Hepatocyte (in vitro differentiated cells): ENCODE measurements at regions not wholly inside any gene's neighbourhood (a gene's known extent, or its start where the extent isn't known, plus 50 kb on each side); places are given as distances from the start of the nearest gene placed in this dataset.

ENCODE experiments used
- DNase-seq: peaks from one replicate; pipeline ENCODE4 v3.0.0-alpha.2; 2016; ENCODE audit warnings: low spot score
- H2AFZ ChIP-seq: fragments of 200-600 bp; sonication (generic); 2 replicates; pipeline ENCODE4 v1.6.0; 2016; ENCODE audit warnings: antibody characterized with exemption, mild to moderate bottlenecking
- H3K27ac ChIP-seq: fragments of 200-600 bp; sonication (generic); 2 replicates; pipeline ENCODE4 v1.5.1; 2016; ENCODE audit warnings: mild to moderate bottlenecking
- H3K27me3 ChIP-seq: fragments of 200-600 bp; sonication (generic); 2 replicates; pipeline ENCODE4 v1.6.1; 2016
- H3K36me3 ChIP-seq: fragments of 200-600 bp; sonication (generic); replicated peaks from 2 replicates; pipeline ENCODE4 v1.5.1; 2016; ENCODE audit warnings: low read depth; ENCODE audit not compliant: insufficient read depth
- H3K4me1 ChIP-seq: fragments of 200-600 bp; sonication (generic); 2 replicates; pipeline ENCODE4 v1.5.1; 2016; ENCODE audit warnings: mild to moderate bottlenecking, moderate library complexity; ENCODE audit not compliant: insufficient read depth
- H3K4me2 ChIP-seq: fragments of 200-600 bp; sonication (generic); 2 replicates; pipeline ENCODE4 v1.6.0; 2016
- H3K4me3 ChIP-seq: fragments of 200-600 bp; sonication (generic); 2 replicates; pipeline ENCODE4 v1.5.1; 2016; ENCODE audit warnings: mild to moderate bottlenecking
- H3K79me2 ChIP-seq: fragments of 200-600 bp; sonication (generic); 2 replicates; pipeline ENCODE4 v1.6.0; 2017; ENCODE audit warnings: mild to moderate bottlenecking
- H3K9me2 ChIP-seq: fragments of 200-600 bp; sonication (generic); replicated peaks from 2 replicates; pipeline ENCODE4 v1.6.0; 2017; ENCODE audit warnings: mild to moderate bottlenecking; ENCODE audit not compliant: insufficient read depth
- H3K9me3 ChIP-seq: fragments of 200-600 bp; sonication (generic); 2 replicates; pipeline ENCODE4 v1.5.1; 2016; ENCODE audit warnings: low read depth, mild to moderate bottlenecking
- H4K20me1 ChIP-seq: fragments of 200-600 bp; sonication (generic); 2 replicates; pipeline ENCODE4 v1.6.0; 2016; ENCODE audit warnings: mild to moderate bottlenecking; ENCODE audit not compliant: insufficient read depth, poor library complexity, severe bottlenecking
- CTCF ChIP-seq: fragments of 200-600 bp; sonication (generic); IDR thresholded peaks from 2 replicates; pipeline ENCODE4 v1.5.1; 2016; ENCODE audit warnings: antibody characterized with exemption, mild to moderate bottlenecking; ENCODE audit not compliant: poor library complexity
- EZH2 ChIP-seq: fragments of 200-600 bp; sonication (generic); IDR thresholded peaks from 2 replicates; pipeline ENCODE4 v1.6.1; 2016; ENCODE audit warnings: antibody characterized with exemption, mild to moderate bottlenecking, borderline replicate concordance
- EZH2phosphoT487 ChIP-seq: fragments of 200-600 bp; sonication (generic); IDR thresholded peaks from one replicate; pipeline ENCODE4 v1.6.1; 2018; ENCODE audit warnings: antibody characterized with exemption, mild to moderate bottlenecking, low read depth, moderate library complexity; ENCODE audit not compliant: unreplicated experiment, severe bottlenecking
- WGBS: methylation state at CpG from one replicate; pipeline ENCODE4 v1.1.6; 2016; ENCODE audit warnings: low lambda C conversion rate; ENCODE audit errors: missing lambda C conversion rate; 5-methylcytosine and 5-hydroxymethylcytosine counted together

- H3K36me3 ChIP-seq: no peaks in the 10 kb centered on the region
- no peak for DNase-seq
- no peak for TF ChIP-seq EZH2phosphoT487
- TF ChIP-seq CTCF: no peak
- TF ChIP-seq EZH2: no peak
- no peaks in the 10 kb centered on the region for H3K79me2 ChIP-seq
- H3K9me2 ChIP-seq: no peaks in the 10 kb centered on the region
- H4K20me1 ChIP-seq: no peaks in the 10 kb centered on the region
- H3K4me2 ChIP-seq: no peak overlapping the region
- H3K4me3 ChIP-seq: no peak overlapping the region
- WGBS: 55% methylated on average over 2 of the region's 2 CpGs
- H3K9me3 ChIP-seq: no peaks in the 10 kb centered on the region
- no peak overlapping the region for H2AFZ ChIP-seq
- H3K27ac ChIP-seq: no peak overlapping the region
- H3K27me3 ChIP-seq: no peaks in the 10 kb centered on the region
- no peaks in the 10 kb centered on the region for H3K4me1 ChIP-seq
Observed at GRCh38 chr21:17032141-17032655, 480.6 kb upstream of the CXADR start.

GRCh38 chr21:17044696-17045095 lies 468.1 kb upstream of the CXADR start:
- 88% methylated on average over 3 of the region's 3 CpGs for WGBS

GRCh38 chr21:17045214-17045853 lies 467.5 kb upstream of the CXADR start:
- TF ChIP-seq CTCF: peak; percentile 50
- no peak for TF ChIP-seq EZH2phosphoT487
- Histone ChIP-seq H3K9me3 (no peaks in the 10 kb centered on the region), H4K20me1 (no peaks in the 10 kb centered on the region), H2AFZ (no peak overlapping the region), H3K9me2 (no peaks in the 10 kb centered on the region), H3K27me3 (no peaks in the 10 kb centered on the region), H3K27ac (no peak overlapping the region), H3K4me3 (no peak overlapping the region), H3K36me3 (no peaks in the 10 kb centered on the region), H3K4me1 (no peaks in the 10 kb centered on the region), H3K4me2 (no peak overlapping the region), H3K79me2 (no peaks in the 10 kb centered on the region)
- WGBS: 28% methylated on average over 1 of the region's 1 CpG
- DNase-seq: peak; percentile 11

More at GRCh38 chr21:17044696-17045095, 468.1 kb upstream of the CXADR start:
- no peaks in the 10 kb centered on the region for H3K9me2 ChIP-seq
- DNase-seq: no peak
- H3K27me3 ChIP-seq: no peaks in the 10 kb centered on the region
- H4K20me1 ChIP-seq: no peaks in the 10 kb centered on the region
- H3K27ac ChIP-seq: no peak overlapping the region
- no peak overlapping the region for H2AFZ ChIP-seq
- H3K4me1 ChIP-seq: no peaks in the 10 kb centered on the region
- H3K4me2 ChIP-seq: no peak overlapping the region
- H3K4me3 ChIP-seq: no peak overlapping the region
- TF ChIP-seq CTCF (no peak), EZH2 (no peak), EZH2phosphoT487 (no peak)
- H3K79me2 ChIP-seq: no peaks in the 10 kb centered on the region
- H3K9me3 ChIP-seq: no peaks in the 10 kb centered on the region
- H3K36me3 ChIP-seq: no peaks in the 10 kb centered on the region
